ENCODE measurements at regions not wholly inside any gene's neighbourhood (a gene's known extent, or its start where the extent isn't known, plus 50 kb on each side); places are given as distances from the start of the nearest gene placed in this dataset.
"Not testable (repeated sequence)": the region's sequence is repeated elsewhere in the genome, so short reads cannot be mapped to it uniquely, and the experiment has no call there.

DNA sequence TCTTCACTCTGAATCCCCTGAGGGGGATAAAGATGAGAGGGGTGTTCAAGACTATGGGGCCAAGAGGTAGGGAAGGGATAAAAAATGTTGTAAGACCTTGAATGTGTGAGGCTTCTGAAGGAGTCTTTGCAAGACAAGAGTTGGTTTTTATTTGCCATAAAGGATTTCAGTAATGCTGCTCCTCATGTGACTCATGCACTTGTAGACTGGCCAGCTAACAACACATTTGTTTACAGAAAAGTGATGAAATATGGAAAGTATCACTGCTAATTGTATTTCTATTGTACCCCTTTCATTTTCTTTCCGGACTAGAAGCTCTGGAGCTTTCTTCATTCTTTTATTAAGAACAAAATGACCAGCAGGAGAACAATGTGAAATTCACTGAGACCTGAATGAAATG lies 782.1 kb downstream of the EPHA4 start:
- DNase-seq (ENCODE audit: low read depth): no peak
- TF ChIP-seq, protein P1, sequence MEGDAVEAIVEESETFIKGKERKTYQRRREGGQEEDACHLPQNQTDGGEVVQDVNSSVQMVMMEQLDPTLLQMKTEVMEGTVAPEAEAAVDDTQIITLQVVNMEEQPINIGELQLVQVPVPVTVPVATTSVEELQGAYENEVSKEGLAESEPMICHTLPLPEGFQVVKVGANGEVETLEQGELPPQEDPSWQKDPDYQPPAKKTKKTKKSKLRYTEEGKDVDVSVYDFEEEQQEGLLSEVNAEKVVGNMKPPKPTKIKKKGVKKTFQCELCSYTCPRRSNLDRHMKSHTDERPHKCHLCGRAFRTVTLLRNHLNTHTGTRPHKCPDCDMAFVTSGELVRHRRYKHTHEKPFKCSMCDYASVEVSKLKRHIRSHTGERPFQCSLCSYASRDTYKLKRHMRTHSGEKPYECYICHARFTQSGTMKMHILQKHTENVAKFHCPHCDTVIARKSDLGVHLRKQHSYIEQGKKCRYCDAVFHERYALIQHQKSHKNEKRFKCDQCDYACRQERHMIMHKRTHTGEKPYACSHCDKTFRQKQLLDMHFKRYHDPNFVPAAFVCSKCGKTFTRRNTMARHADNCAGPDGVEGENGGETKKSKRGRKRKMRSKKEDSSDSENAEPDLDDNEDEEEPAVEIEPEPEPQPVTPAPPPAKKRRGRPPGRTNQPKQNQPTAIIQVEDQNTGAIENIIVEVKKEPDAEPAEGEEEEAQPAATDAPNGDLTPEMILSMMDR (IDR thresholded peaks at IDR 0.05; ENCODE audit: low read depth, low read length, missing control alignments): no peak
- H3K4me3 ChIP-seq (ENCODE audit: low read depth, low read length): no peak overlapping the region

DNA sequence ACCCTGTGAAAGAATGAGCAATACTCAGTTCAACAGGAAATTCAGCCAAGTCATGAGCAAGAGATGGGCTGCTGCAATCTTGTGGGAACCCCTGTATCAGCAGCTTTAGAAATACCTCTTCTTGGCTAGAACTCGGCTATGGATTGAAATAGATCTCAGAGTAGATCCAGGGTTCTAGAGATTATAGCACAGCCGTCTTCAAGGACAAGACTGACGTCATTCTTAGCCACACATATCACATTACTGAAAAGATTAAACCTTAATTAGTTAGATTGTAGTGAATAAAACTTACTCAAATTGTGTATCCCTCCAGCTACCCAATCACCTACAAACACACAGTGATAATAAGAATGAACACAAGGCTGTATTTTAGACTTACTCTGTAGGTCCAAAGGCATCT lies 776.4 kb downstream of the EPHA4 start:
- no peak for DNase-seq (ENCODE audit: low read depth)
- no peak overlapping the region for H3K4me3 ChIP-seq (ENCODE audit: low read depth, low read length)
- TF ChIP-seq, protein P1 (IDR thresholded peaks at IDR 0.05; ENCODE audit: low read depth, low read length, missing control alignments): no peak

DNA sequence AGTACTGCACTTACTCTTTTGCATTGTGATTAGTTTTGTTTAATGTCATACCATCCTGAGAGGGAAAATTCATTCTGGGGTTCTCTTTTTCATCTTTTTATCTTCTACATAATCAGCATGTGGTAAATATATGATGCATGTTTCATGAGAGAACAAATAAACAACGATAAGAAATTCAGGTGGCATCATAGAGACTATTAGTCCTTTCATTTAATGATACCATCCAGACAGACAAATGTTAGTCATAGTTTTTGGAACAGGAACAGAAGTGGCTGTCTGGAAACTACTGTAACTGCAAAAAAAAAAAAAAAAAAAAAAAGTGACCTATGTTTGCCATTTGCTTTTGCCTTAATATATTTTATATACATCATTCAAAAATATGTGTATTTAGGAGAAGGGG lies 761.0 kb downstream of the EPHA4 start:
- no peak for DNase-seq (ENCODE audit: low read depth)
- no peak overlapping the region for H3K4me3 ChIP-seq (ENCODE audit: low read depth, low read length)
- TF ChIP-seq, protein P1 (IDR thresholded peaks at IDR 0.05; ENCODE audit: low read depth, low read length, missing control alignments): no peak

DNA sequence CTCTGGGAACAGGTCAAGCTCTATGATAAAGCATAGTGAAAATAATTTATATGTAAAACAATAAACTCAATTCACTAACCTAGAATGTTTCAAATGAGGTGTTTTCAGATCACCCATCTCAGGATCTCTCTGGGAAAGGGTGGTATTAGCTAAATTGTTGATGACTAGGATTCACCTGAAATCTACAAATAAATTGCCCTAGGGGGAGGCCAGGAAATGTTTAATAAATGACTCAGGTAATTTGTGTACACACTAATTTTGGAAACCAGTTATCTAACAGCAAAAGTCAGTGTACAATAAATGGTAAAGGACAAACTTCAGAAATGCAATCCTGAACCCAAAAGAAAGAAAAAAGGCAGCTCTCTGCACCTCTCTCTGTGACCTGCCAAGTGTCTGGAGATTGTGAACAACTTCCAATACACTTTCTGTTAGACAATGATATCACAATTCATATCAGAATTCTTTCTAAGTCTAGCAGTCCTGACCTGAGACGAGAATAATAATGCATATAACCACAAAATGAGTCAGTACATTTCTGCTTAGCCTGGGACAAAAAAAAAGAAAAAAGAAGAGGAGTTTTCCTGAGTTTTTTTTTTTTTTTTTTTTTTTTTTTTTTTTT lies 760.0 kb downstream of the EPHA4 start:
- DNase-seq (ENCODE audit: low read depth): no peak
- H3K4me3 ChIP-seq (ENCODE audit: low read depth, low read length): no peak overlapping the region
- TF ChIP-seq, protein P1 (IDR thresholded peaks at IDR 0.05; ENCODE audit: low read depth, low read length, missing control alignments): no peak

DNA sequence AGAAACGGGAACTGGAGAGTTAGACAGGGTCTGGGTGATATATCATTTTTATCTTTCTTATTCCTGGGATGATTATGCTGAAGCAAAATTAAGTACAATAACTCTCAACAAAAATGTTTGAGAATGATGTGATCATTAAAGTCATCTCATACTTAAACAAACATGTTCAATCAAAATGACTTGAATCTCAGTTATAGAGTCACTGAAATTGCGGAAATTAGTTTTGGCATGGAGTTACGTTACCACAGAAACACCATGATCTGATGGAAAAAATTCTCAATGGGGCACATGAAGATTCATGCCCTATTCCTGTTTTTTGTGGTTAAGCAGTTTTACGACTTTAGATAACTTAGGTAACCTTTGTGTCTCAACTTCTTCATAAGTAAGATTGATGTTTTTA lies 757.7 kb downstream of the EPHA4 start:
- no peak overlapping the region for H3K4me3 ChIP-seq (ENCODE audit: low read depth, low read length)
- no peak for DNase-seq (ENCODE audit: low read depth)
- TF ChIP-seq, protein P1 (IDR thresholded peaks at IDR 0.05; ENCODE audit: low read depth, low read length, missing control alignments): no peak

DNA sequence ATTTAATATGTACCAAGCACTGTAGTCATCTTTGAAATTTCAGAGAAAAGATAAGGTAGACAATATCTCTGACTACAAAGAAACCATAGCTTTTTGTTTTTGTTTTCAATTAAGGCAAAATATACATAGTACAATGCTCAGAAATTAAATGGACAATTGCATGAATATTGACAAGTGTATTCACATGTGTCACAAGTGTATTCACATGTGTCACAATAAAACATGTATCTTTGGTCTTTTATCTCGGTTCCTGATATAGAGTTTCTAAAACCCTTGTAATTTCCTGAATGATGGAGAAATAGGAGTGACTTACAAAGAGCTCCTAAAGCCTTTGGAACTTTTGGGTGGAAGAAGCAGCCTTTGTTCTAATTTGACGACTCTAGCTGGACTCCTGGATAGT lies 756.4 kb downstream of the EPHA4 start:
- no peak overlapping the region for H3K4me3 ChIP-seq (ENCODE audit: low read depth, low read length)
- no peak for DNase-seq (ENCODE audit: low read depth)
- TF ChIP-seq, protein P1 (IDR thresholded peaks at IDR 0.05; ENCODE audit: low read depth, low read length, missing control alignments): no peak

DNA sequence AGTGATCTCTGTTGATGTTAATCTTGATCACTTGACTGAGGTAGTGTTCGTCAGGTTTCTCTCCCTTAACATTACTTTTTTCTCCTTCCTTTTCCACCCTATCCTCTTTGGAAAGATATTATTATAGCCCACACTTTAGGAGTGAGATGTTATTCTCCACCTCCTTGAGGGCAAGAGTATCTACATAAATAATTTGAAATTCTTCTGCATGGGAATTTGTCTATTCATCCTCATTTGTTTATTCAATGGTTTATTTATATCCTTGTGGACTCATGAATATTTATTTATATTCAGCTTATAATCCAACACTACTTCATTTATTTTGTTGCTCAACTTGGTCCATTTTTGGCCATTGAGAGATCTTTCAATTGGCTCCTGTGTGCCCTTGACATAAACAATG lies 750.4 kb downstream of the EPHA4 start:
- no peak for DNase-seq (ENCODE audit: low read depth)
- no peak overlapping the region for H3K4me3 ChIP-seq (ENCODE audit: low read depth, low read length)
- TF ChIP-seq, protein P1 (IDR thresholded peaks at IDR 0.05; ENCODE audit: low read depth, low read length, missing control alignments): no peak

DNA sequence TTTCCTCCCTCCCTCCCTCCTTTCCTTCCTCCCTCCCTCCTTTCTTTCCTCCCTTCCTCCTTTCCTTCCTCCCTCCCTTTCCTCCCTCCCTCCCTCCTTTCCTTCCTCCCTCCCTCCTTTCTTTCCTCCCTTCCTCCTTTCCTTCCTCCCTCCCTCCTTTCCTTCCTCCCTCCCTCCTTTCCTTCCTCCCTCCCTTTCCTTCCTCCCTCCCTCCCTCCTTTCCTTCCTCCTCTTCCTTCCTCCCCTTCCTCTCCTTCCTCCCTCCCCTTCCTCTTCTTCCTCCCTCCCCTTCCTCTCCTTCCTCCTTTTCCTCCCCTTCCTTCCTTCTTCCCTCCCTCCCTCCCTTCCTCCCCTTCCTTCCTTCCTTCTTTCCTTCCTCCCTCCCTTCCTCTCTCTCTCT lies 748.5 kb downstream of the EPHA4 start:
- not testable (repeated sequence) for DNase-seq (ENCODE audit: low read depth); H3K4me3 ChIP-seq (ENCODE audit: low read depth, low read length)
